Esophagus squamous epithelium (tissue), 4 donors: ENCODE measurements at regions not wholly inside any gene's neighbourhood (a gene's known extent, or its start where the extent isn't known, plus 50 kb on each side); places are given as distances from the start of the nearest gene placed in this dataset.

Experiments used
- POLR2A ChIP-seq, 4 donors: fragments of 450-650 bp; IDR thresholded peaks; one replicate each; pipeline ENCODE4 v1.6.1; 2017; ENCODE audit warnings: antibody characterized with exemption in 4 of 4, mild to moderate bottlenecking in 4 of 4, moderate library complexity in 3 of 4
- TF ChIP-seq, protein P1 (sequence below), 6 experiments: fragments of 450-650 bp in 4 of 6; fragments of 200-600 bp in 2 of 6; sonication (generic) in 2 of 6; IDR thresholded peaks; one replicate each; pipeline ENCODE4 v1.5.1; 2016 to 2019; ENCODE audit warnings: antibody characterized with exemption in 6 of 6, mild to moderate bottlenecking in 4 of 6, moderate library complexity in 4 of 6

DNA sequence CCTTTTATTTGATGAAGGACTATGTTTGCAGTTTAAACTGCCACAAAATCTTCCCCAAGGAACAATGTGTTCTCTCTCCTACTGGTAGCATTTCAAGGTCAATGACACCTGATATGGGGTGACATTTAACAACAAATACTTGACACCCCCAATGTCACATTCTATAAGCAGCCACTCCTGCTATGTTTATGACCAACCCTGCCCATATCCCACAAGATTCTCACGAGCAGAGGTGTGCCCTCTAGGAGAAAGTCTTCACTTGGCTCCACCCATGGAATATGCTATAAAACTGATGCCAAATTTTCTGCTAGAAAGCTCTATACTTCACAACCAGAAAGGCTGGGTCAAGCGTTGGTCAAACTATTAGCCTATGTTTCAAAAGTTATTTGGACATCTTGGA is 105.6 kb upstream of the ARID2 start:
- TF ChIP-seq, protein P1, sequence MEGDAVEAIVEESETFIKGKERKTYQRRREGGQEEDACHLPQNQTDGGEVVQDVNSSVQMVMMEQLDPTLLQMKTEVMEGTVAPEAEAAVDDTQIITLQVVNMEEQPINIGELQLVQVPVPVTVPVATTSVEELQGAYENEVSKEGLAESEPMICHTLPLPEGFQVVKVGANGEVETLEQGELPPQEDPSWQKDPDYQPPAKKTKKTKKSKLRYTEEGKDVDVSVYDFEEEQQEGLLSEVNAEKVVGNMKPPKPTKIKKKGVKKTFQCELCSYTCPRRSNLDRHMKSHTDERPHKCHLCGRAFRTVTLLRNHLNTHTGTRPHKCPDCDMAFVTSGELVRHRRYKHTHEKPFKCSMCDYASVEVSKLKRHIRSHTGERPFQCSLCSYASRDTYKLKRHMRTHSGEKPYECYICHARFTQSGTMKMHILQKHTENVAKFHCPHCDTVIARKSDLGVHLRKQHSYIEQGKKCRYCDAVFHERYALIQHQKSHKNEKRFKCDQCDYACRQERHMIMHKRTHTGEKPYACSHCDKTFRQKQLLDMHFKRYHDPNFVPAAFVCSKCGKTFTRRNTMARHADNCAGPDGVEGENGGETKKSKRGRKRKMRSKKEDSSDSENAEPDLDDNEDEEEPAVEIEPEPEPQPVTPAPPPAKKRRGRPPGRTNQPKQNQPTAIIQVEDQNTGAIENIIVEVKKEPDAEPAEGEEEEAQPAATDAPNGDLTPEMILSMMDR (IDR thresholded peaks at IDR 0.05): no peak
- no peak for TF ChIP-seq POLR2A (IDR thresholded peaks at IDR 0.05)
